ENCODE measurements at regions not wholly inside any gene's neighbourhood (a gene's known extent, or its start where the extent isn't known, plus 50 kb on each side); places are given as distances from the start of the nearest gene placed in this dataset.

DNA sequence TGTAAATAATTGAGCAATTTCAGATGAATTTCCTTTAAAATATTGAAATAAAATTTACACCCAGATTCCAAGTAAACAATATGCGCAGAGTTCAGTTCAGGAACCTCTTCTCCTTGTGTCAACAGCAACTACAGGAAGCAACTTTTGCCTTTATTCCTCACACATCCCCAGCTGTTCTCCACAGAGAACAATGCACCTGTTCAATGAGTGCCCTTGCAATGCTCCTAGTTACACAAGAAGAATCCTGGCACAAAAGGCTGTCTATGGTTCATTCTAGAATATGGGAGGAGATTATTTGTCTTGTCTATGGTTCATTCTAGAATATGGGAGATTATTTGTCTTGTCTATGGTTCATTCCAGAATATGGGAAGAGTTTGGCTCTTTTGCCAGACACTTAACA is 454.9 kb downstream of the BTBD3 start:
- CTCF ChIA-PET = no interaction called here
- no peak for ATAC-seq
- H3K4me1 Mint-ChIP-seq = no peaks in the 10 kb centered on the region

DNA sequence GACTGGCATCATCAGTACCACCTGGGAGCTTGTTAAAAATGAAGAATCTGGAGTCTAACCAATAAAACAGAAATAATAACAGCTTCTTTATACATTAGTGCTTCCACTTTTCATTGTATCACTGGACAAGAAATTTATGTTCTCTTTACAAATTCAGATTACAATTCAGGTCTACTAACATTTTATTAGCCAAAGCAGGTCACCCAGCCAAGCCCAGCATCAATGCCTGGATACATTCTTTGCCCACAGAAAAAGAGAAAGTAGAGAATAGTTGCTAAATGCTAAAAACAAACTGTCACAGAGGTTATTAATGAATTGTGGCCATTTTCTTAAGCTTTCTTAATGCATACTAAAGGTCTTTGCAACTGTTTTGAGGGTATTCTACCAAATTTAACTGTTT is 458.3 kb downstream of the BTBD3 start:
- DNase-seq = no peak
- Mint-ChIP-seq H3K4me3 (no peak overlapping the region), H3K27ac (no peak overlapping the region), H3K27me3 (no peaks in the 10 kb centered on the region), H3K9me3 (peaks cover 0 to 32% (median 7%) of the 10 kb centered on the region in 11 donors), H3K4me1 (no peaks in the 10 kb centered on the region), H3K36me3 (peaks cover 0 to 3% (median 0%) of the 10 kb centered on the region in 5 donors)
- Histone ChIP-seq H3K27me3 (ENCODE audit: control insufficient read depth in 2 of 2, insufficient read depth in 2 of 2, low read length in 2 of 2) (no peaks in the 10 kb centered on the region), H3K27ac (ENCODE audit: low read depth, low read length) (no peak overlapping the region), H3K9me3 (ENCODE audit: control insufficient read depth in 2 of 3, low read length in 3 of 3) (no peaks in the 10 kb centered on the region), H3K4me3 (ENCODE audit: low read length) (no peak overlapping the region), H3K4me1 (ENCODE audit: control insufficient read depth in 2 of 2, insufficient read depth in 2 of 2, low read length in 2 of 2) (no peaks in the 10 kb centered on the region), H3K36me3 (ENCODE audit: control insufficient read depth in 2 of 3, insufficient read depth in 3 of 3, low read length in 3 of 3) (no peaks in the 10 kb centered on the region)
- ChIA-PET CTCF (no interaction called here), POLR2A (no interaction called here)
- intact Hi-C loops (cut with micrococcal nuclease) = no loop called here
- ATAC-seq = no peak

More for the DNA sequence above, 454.9 kb downstream of the BTBD3 start:
- POLR2A ChIA-PET = no interaction called here
- no peak overlapping the region for H3K4me3 Mint-ChIP-seq
- H3K36me3 Mint-ChIP-seq = peaks cover 0 to 3% (median 0%) of the 10 kb centered on the region in 5 donors
- intact Hi-C loops (cut with micrococcal nuclease) = no loop called here
- DNase-seq = no peak
- no peaks in the 10 kb centered on the region for H3K9me3 ChIP-seq (ENCODE audit: control insufficient read depth in 2 of 3, low read length in 3 of 3)
- H3K4me1 ChIP-seq (ENCODE audit: control insufficient read depth in 2 of 2, insufficient read depth in 2 of 2, low read length in 2 of 2) = no peaks in the 10 kb centered on the region
- H3K27me3 Mint-ChIP-seq = no peaks in the 10 kb centered on the region
- H3K9me3 Mint-ChIP-seq = peaks cover 0 to 14% (median 8%) of the 10 kb centered on the region in 11 donors
- no peaks in the 10 kb centered on the region for H3K36me3 ChIP-seq (ENCODE audit: control insufficient read depth in 2 of 3, insufficient read depth in 3 of 3, low read length in 3 of 3)
- no peaks in the 10 kb centered on the region for H3K27me3 ChIP-seq (ENCODE audit: control insufficient read depth in 2 of 2, insufficient read depth in 2 of 2, low read length in 2 of 2)
- H3K27ac Mint-ChIP-seq = no peak overlapping the region
- H3K4me3 ChIP-seq (ENCODE audit: low read length) = no peak overlapping the region
- no peak overlapping the region for H3K27ac ChIP-seq (ENCODE audit: low read depth, low read length)

DNA sequence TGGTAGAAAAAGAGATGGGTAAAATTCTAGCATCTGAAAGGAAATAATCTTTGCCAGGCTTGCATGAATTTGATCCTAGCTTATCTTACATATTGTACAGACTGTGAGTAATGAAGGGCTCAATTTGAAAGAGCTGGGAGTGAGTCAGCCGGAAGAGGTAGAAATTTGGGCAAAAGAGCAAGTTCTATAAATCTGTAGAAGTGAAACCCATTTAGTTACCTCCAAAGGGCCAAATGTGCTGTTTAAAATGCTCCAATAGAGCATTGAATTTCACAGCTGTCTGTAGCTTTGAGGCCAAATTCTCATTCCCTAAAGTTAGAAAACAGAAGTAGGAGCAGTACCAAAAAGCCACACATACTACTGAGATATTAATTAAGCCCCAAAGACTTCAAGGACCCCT is 466.1 kb downstream of the BTBD3 start:
- ChIA-PET CTCF (no interaction called here), POLR2A (no interaction called here)
- Mint-ChIP-seq H3K4me1 (no peaks in the 10 kb centered on the region), H3K9me3 (peaks cover 0 to 19% (median 2%) of the 10 kb centered on the region in 11 donors), H3K27ac (no peak overlapping the region), H3K4me3 (no peak overlapping the region), H3K36me3 (no peaks in the 10 kb centered on the region), H3K27me3 (peaks cover 0 to 3% (median 0%) of the 10 kb centered on the region in 5 donors)
- no peak overlapping the region for H3K4me3 ChIP-seq (ENCODE audit: low read length)
- no peaks in the 10 kb centered on the region for H3K9me3 ChIP-seq (ENCODE audit: control insufficient read depth in 2 of 3, low read length in 3 of 3)
- intact Hi-C loops (cut with micrococcal nuclease) = no loop called here
- DNase-seq (no peak), ATAC-seq (no peak)
- H3K27ac ChIP-seq (ENCODE audit: low read depth, low read length) = no peak overlapping the region
- no peaks in the 10 kb centered on the region for H3K4me1 ChIP-seq (ENCODE audit: control insufficient read depth in 2 of 2, insufficient read depth in 2 of 2, low read length in 2 of 2)
- no peaks in the 10 kb centered on the region for H3K27me3 ChIP-seq (ENCODE audit: control insufficient read depth in 2 of 2, insufficient read depth in 2 of 2, low read length in 2 of 2)
- H3K36me3 ChIP-seq (ENCODE audit: control insufficient read depth in 2 of 3, insufficient read depth in 3 of 3, low read length in 3 of 3) = no peaks in the 10 kb centered on the region

DNA sequence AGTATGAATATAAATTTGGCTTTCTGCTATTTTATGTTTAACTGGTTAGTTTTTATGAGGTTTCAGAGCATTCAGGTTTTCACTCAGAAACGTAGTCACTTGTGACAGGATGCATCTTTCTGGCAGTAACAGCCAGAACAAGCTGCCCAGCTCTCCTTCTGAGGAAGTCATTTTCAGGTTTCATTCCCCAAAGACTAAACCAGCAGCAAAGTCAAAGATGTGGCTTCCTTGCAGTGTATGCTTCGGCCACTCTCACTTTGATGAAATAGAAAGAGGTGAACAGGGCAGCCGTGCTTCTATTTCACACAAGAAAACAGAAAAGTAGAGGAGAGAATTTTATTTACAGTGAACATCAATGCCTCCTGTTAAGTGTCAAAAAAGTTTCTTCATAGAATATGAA is 469.1 kb downstream of the BTBD3 start:
- Mint-ChIP-seq H3K27me3 (peaks cover 0 to 3% (median 0%) of the 10 kb centered on the region in 5 donors), H3K9me3 (peaks cover 0 to 15% (median 3%) of the 10 kb centered on the region in 11 donors), H3K27ac (no peak overlapping the region), H3K36me3 (no peaks in the 10 kb centered on the region), H3K4me1 (no peaks in the 10 kb centered on the region), H3K4me3 (no peak overlapping the region)
- H3K36me3 ChIP-seq (ENCODE audit: control insufficient read depth in 2 of 3, insufficient read depth in 3 of 3, low read length in 3 of 3) = no peaks in the 10 kb centered on the region
- H3K4me1 ChIP-seq (ENCODE audit: control insufficient read depth in 2 of 2, insufficient read depth in 2 of 2, low read length in 2 of 2) = no peaks in the 10 kb centered on the region
- H3K4me3 ChIP-seq (ENCODE audit: low read length) = no peak overlapping the region
- CTCF ChIA-PET = no interaction called here
- intact Hi-C loops (cut with micrococcal nuclease) = no loop called here
- ATAC-seq (no peak), DNase-seq (no peak)
- POLR2A ChIA-PET = no interaction called here
- peaks cover 0 to 2% (median 0%) of the 10 kb centered on the region in 3 experiments for H3K9me3 ChIP-seq (ENCODE audit: control insufficient read depth in 2 of 3, low read length in 3 of 3)
- no peak overlapping the region for H3K27ac ChIP-seq (ENCODE audit: low read depth, low read length)
- H3K27me3 ChIP-seq (ENCODE audit: control insufficient read depth in 2 of 2, insufficient read depth in 2 of 2, low read length in 2 of 2) = no peaks in the 10 kb centered on the region

DNA sequence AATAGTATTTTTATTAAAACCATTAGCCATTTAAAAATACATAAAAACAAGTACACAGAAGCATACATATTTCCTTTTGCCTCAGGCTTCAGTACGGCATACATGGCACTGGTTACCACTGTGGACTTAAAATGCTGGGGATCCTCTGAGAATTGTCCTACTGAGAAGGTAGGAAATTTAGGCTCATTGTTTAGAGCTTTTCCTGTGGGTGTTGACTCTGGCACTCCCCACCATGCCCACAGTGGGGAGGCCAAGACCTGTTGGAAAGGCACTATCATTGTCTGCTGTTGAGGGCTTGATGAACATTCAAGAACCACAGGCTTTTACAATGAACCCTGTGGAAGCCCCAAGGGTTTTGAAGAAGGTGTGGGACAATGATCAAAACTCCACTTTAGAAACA is 473.4 kb downstream of the BTBD3 start:
- H3K9me3 ChIP-seq (ENCODE audit: control insufficient read depth in 2 of 3, low read length in 3 of 3) = peaks cover 0 to 5% (median 0%) of the 10 kb centered on the region in 3 experiments
- no peaks in the 10 kb centered on the region for H3K27me3 ChIP-seq (ENCODE audit: control insufficient read depth in 2 of 2, insufficient read depth in 2 of 2, low read length in 2 of 2)
- ATAC-seq (no peak), DNase-seq (no peak)
- POLR2A ChIA-PET = no interaction called here
- Mint-ChIP-seq H3K27ac (no peak overlapping the region), H3K4me3 (no peak overlapping the region), H3K9me3 (peaks cover 1 to 12% (median 6%) of the 10 kb centered on the region in 11 donors), H3K36me3 (no peaks in the 10 kb centered on the region), H3K4me1 (no peaks in the 10 kb centered on the region), H3K27me3 (no peaks in the 10 kb centered on the region)
- no peak overlapping the region for H3K27ac ChIP-seq (ENCODE audit: low read depth, low read length)
- H3K4me1 ChIP-seq (ENCODE audit: control insufficient read depth in 2 of 2, insufficient read depth in 2 of 2, low read length in 2 of 2) = no peaks in the 10 kb centered on the region
- no peaks in the 10 kb centered on the region for H3K36me3 ChIP-seq (ENCODE audit: control insufficient read depth in 2 of 3, insufficient read depth in 3 of 3, low read length in 3 of 3)
- H3K4me3 ChIP-seq (ENCODE audit: low read length) = no peak overlapping the region
- CTCF ChIA-PET = no interaction called here
- intact Hi-C loops (cut with micrococcal nuclease) = no loop called here

DNA sequence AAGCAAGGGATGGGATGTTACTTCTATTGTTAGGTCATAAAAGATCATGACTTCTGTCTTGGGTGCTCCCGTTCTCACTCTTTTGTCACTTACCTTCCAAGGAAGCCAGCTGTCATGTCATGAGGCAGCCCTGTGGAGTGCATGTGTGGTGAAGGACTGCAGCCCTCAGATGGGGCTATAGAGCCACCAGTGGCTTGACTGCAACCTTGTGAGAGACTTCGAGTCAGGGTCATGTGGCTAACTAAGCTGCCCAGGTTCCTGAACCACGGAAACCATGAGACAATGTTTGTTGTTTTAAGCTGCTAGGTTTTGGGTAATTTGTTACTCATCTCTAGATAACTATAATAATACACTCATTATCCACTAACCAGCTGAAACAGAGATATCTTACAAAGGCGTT is 477.1 kb downstream of the BTBD3 start:
- no peaks in the 10 kb centered on the region for H3K4me1 ChIP-seq (ENCODE audit: control insufficient read depth in 2 of 2, insufficient read depth in 2 of 2, low read length in 2 of 2)
- CTCF ChIA-PET = no interaction called here
- Mint-ChIP-seq H3K9me3 (peaks cover 0 to 16% (median 8%) of the 10 kb centered on the region in 11 donors), H3K27ac (no peak overlapping the region), H3K4me1 (no peaks in the 10 kb centered on the region), H3K27me3 (no peaks in the 10 kb centered on the region), H3K36me3 (no peaks in the 10 kb centered on the region), H3K4me3 (no peak overlapping the region)
- intact Hi-C loops (cut with micrococcal nuclease) = no loop called here
- H3K27ac ChIP-seq (ENCODE audit: low read depth, low read length) = no peak overlapping the region
- POLR2A ChIA-PET = no interaction called here
- H3K4me3 ChIP-seq (ENCODE audit: low read length) = no peak overlapping the region
- DNase-seq (no peak), ATAC-seq (no peak)
- H3K27me3 ChIP-seq (ENCODE audit: control insufficient read depth in 2 of 2, insufficient read depth in 2 of 2, low read length in 2 of 2) = no peaks in the 10 kb centered on the region
- H3K9me3 ChIP-seq (ENCODE audit: control insufficient read depth in 2 of 3, low read length in 3 of 3) = peaks cover 0 to 5% (median 0%) of the 10 kb centered on the region in 3 experiments
- no peaks in the 10 kb centered on the region for H3K36me3 ChIP-seq (ENCODE audit: control insufficient read depth in 2 of 3, insufficient read depth in 3 of 3, low read length in 3 of 3)

DNA sequence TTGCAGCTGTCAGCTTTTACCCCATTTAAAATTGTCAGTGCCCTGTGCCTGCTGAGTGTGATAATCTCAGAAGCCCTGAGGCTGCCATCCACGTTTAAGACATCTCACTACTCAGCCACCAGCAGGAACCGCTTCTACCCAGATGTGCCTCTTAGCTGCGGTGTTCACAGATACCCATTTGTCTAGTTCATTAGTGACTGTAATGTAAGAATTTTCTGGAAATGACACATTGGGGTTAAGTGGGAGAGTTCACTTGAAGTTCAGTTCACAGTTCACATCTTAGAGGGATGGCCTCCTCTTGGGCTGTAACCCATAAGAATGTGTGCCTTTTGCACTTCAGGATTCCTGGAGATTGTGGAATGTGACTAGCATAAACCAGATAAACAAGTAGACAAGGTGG is 477.7 kb downstream of the BTBD3 start:
- Mint-ChIP-seq H3K27me3 (no peaks in the 10 kb centered on the region), H3K4me1 (no peaks in the 10 kb centered on the region), H3K4me3 (no peak overlapping the region), H3K36me3 (no peaks in the 10 kb centered on the region), H3K9me3 (peaks cover 0 to 16% (median 8%) of the 10 kb centered on the region in 11 donors), H3K27ac (no peak overlapping the region)
- Histone ChIP-seq H3K4me1 (ENCODE audit: control insufficient read depth in 2 of 2, insufficient read depth in 2 of 2, low read length in 2 of 2) (no peaks in the 10 kb centered on the region), H3K4me3 (ENCODE audit: low read length) (no peak overlapping the region), H3K27ac (ENCODE audit: low read depth, low read length) (no peak overlapping the region), H3K36me3 (ENCODE audit: control insufficient read depth in 2 of 3, insufficient read depth in 3 of 3, low read length in 3 of 3) (no peaks in the 10 kb centered on the region), H3K9me3 (ENCODE audit: control insufficient read depth in 2 of 3, low read length in 3 of 3) (peaks cover 0 to 5% (median 0%) of the 10 kb centered on the region in 3 experiments), H3K27me3 (ENCODE audit: control insufficient read depth in 2 of 2, insufficient read depth in 2 of 2, low read length in 2 of 2) (no peaks in the 10 kb centered on the region)
- CTCF ChIA-PET = no interaction called here
- no peak for ATAC-seq
- DNase-seq = no peak
- intact Hi-C loops (cut with micrococcal nuclease) = no loop called here
- POLR2A ChIA-PET = no interaction called here

Data from naive thymus-derived CD4-positive, alpha-beta T cell (primary cell).